ENCODE measurements at regions not wholly inside any gene's neighbourhood (a gene's known extent, or its start where the extent isn't known, plus 50 kb on each side); places are given as distances from the start of the nearest gene placed in this dataset.

DNA sequence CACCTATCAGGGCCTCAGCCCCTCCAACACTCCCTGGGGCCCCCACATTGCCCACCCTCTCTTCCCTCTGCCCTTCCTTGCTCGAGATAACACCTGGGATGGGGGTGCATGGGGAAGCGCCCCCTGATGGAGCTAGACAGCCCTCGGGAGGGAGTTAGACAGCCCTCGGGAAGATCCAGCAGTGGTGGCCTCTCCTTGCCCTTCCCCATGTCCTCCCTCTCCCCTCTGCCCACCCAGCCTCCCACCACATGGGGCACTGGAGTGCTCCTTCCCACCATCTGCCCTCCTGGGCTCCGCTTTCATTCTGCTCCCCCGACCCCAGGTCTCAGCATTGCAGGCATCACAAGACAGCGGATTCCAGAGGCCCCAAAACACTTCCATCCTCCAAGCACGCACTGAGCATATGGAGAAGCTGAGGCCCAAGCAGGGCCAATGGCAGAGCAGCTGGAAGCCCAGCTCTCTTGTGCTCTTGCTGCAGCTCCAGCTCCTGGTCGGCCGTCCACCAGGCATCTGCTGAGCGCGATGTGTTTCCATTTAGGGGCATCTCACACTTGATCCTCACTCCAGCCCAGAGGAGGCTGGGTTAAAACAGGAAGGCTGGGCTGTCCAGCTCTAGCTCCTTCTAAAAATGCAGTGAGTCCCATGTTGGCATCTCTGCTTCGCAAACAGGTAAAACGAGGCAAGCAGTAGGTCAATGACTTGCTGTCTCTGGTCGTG, 65.6 kb downstream of the IGLL1 start:
- TF ChIP-seq CTCF (IDR thresholded peaks at IDR 0.05; ENCODE audit: control extremely low read depth in 1 of 3, insufficient read depth in 1 of 3, low read depth in 1 of 3, low read length in 3 of 3) (peak in 2 of 3 experiments; percentile 51 to 57; a peak in 2 of 4 replicates), EZH2 (IDR thresholded peaks at IDR 0.05; ENCODE audit: low read depth, low read length, severe bottlenecking) (no peak), POLR2A (IDR thresholded peaks at IDR 0.05; ENCODE audit: control extremely low read depth in 1 of 2, low read depth in 2 of 2, low read length in 2 of 2) (no peak), ZNF274 (IDR thresholded peaks at IDR 0.05; ENCODE audit: borderline replicate concordance, extremely low read depth, low read length) (no peak), YY1 (IDR thresholded peaks at IDR 0.05; ENCODE audit: low read depth, low read length) (no peak), POLR2AphosphoS5 (IDR thresholded peaks at IDR 0.05; ENCODE audit: low read depth, low read length) (no peak), EP300 (IDR thresholded peaks at IDR 0.05; ENCODE audit: borderline replicate concordance in 1 of 2, low read depth in 2 of 2, low read length in 2 of 2) (no peak), ATF2 (IDR thresholded peaks at IDR 0.05; ENCODE audit: low read length) (no peak)
- TF ChIP-seq, protein P1, sequence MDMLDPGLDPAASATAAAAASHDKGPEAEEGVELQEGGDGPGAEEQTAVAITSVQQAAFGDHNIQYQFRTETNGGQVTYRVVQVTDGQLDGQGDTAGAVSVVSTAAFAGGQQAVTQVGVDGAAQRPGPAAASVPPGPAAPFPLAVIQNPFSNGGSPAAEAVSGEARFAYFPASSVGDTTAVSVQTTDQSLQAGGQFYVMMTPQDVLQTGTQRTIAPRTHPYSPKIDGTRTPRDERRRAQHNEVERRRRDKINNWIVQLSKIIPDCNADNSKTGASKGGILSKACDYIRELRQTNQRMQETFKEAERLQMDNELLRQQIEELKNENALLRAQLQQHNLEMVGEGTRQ (IDR thresholded peaks at IDR 0.05; ENCODE audit: low read length), result no peak

Measured in H1 (cell line).